GM21619 (cell line): ENCODE measurements at regions not wholly inside any gene's neighbourhood (a gene's known extent, or its start where the extent isn't known, plus 50 kb on each side); places are given as distances from the start of the nearest gene placed in this dataset.

Experiments used
- ATAC-seq: cut with Tn5 transposase; IDR thresholded peaks from one replicate; pipeline ENCODE4 v1.9.1; 2021; ENCODE audit not compliant: unreplicated experiment

- no peak for ATAC-seq
These were observed 531.7 kb downstream of the SLITRK1 start for GRCh38 chr13:83350569-83350968.

DNA sequence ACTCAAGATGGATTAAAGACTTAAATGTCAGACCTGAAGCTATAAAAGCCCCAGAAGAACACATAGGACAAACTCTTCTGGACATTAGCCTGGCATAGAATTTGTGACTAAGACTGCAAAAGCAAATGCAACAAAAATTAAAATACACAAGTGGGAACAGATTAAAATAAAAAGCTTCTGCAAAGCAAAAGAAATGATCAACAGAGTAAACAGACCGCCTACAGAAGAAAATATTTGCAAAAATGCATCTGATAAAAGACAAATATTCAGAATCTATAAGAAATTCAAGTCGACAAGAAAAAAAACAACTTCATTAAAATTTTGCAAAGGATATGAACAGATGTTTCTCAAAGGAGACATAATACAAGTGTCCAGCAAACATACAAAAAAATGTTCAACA lies 537.8 kb downstream of the SLITRK1 start:
- ATAC-seq = no peak

GRCh38 chr13:83340170-83340569 lies 542.1 kb downstream of the SLITRK1 start:
- no peak for ATAC-seq

DNA sequence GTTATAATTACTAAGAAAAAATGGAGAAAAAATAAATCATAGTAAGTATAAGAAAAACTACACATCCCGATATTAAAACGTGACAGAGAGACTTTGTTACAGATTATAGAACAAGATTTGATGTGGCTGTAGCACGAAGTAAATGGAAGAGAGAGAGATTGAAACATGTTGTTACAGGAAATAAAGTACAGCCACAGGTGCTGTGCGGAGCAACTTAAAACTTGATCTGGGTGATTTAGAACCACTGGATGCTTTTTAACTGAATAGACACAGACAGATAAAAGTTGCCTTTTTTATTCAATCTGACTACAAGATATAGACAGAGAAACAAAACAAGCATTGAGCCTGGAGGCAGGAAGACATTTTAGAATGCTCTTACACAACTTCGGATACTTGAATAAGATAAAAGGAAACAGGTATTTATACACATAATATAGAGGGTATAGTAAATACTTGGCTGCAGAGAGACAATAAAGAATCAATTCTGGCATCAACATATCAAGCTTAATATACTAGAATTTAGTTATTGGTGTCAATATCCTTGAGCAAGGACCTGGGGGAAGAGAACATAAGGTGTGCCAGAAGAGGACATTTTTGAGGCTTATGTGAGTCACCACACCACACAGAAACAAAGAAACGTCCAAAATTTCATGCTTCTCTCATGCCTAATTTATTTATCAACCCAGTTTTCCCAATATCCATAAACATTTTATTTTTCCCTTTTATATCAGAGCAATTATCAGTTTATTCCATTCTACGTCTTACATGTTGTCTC lies 548.5 kb downstream of the SLITRK1 start:
- no peak for ATAC-seq

DNA sequence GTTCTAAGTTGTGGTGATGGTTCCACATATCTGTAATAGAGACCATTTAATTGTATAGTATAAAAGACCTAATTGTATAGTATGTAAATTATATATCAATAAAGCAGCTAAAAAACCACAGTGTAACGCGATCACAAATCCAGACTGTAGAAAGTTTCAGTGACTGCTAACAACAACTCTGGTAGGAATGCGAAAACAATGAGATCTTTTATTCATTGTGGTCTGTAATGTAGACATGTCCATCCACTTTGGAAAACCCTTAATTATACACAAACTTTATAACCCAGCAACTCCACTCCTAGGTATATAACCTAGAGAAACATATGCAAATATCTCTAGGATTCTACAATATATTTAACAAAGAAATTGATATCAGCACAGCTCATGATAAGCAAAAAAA lies 549.5 kb downstream of the SLITRK1 start:
- ATAC-seq = no peak

GRCh38 chr13:83327091-83327490 lies 555.2 kb downstream of the SLITRK1 start:
- ATAC-seq = no peak

DNA sequence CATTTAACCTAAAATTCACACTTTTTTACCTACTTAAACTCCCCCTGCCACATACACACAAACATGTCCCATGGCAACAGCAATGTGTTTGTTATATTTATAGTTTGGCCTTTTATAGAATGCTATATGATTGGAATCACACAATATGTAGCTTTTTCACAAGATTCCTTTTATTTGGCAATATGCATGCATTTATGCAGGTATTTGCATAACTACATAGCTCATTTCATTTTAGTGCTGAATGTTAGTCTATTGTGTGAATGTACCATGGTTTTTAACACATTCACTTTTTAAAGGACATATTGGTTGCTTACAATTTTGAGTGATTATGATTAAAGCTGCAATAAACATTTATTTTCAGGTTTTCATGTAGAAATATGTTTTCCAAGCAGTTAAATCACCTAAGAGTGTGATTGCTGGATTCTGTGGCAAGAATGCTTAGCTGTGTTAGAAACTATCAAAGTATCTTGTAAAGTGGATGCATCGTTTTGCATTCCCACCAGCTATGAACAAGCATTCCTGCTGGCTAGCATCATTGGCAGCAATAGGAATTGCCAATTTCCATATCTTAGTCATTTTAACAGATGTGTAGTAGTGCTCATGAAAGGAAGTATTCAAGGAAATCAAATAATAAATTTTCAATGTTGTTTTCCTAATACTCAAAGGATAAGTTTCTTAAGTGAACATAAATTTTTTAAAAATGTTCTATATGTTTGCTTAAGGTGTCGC lies 557.0 kb downstream of the SLITRK1 start:
- no peak for ATAC-seq

GRCh38 chr13:83311886-83312577 lies 570.2 kb downstream of the SLITRK1 start:
- no peak for ATAC-seq

DNA sequence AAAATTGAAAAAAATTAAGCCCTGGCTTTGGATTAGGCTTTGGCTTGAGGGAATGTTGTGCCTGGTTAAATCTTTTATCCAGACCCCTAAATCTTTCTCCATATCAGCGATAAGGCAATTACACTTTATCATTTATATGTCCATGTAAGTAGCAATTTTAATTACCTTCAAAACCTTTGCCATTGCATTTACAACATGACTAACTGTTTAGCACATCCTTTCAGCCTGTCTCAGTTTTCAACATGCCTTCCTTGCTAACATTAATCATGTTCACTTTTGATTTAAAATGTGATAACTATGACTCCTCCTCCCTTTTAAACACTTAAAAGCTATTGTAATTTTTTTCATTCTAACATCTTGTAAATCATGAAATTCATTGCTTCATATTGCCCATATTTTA lies 583.7 kb downstream of the SLITRK1 start:
- no peak for ATAC-seq

DNA sequence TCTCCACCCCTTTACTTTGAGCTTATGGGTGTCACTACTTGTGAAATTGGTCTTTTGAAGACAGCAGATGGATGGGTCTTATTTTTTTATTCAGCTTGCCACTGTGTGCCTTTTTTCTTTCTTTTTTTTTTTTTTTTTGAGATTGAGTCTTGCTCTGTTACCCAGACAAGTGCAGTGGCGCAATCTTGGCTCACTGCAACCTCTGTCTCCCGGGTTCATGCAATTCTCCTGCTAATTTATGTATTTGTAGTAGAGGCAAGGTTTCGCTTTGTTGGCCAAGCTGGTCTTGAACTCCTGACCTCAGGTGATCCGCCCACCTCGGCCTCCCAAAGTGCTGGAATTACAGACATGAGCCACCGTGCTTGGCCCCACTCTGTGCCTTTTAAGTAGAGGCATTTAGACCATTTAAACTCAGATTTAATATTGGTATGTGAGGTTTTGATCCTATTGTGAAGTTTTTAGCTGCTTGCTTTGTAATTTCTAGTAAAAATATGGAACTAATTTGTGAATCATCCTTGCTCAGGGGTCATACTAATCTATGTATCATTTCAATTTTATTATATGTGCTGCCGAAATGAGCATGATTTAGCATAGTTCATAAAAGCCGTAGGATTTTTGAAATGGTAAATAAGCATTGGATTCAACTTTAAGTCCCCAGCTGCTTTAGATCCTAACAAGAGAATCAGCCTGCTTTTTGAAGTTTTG lies 584.5 kb downstream of the SLITRK1 start:
- no peak for ATAC-seq

- no peak for ATAC-seq
These were observed 586.6 kb downstream of the SLITRK1 start for GRCh38 chr13:83295686-83296085.

DNA sequence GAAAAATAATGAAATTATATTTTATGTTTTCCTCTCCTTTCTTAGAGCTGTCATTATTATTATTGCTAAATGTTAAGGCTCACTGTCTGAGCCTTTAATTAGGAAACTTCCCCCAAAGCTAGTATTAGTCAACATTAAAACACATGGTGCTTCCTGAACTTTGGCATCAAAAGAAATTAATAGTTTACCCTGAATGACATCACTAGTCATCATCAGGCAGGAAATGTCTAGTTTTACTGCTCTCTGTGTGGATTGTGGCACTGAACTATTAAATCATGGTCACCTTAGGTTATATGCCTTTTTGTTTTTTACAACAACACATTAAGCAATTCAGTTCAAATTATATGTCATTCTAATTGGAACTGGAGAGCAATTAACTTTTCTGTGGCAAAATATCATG lies 595.5 kb downstream of the SLITRK1 start:
- no peak for ATAC-seq

GRCh38 chr13:83281654-83282053 lies 600.6 kb downstream of the SLITRK1 start:
- no peak for ATAC-seq

- ATAC-seq = no peak
These were observed 607.6 kb downstream of the SLITRK1 start for GRCh38 chr13:83274679-83275078.

- no peak for ATAC-seq
These were observed 609.5 kb downstream of the SLITRK1 start for GRCh38 chr13:83272652-83273240.

GRCh38 chr13:83272076-83272475 lies 610.2 kb downstream of the SLITRK1 start:
- ATAC-seq = no peak

GRCh38 chr13:83265279-83265678 lies 617.0 kb downstream of the SLITRK1 start:
- no peak for ATAC-seq

GRCh38 chr13:83248751-83249150 lies 633.5 kb downstream of the SLITRK1 start:
- no peak for ATAC-seq

DNA sequence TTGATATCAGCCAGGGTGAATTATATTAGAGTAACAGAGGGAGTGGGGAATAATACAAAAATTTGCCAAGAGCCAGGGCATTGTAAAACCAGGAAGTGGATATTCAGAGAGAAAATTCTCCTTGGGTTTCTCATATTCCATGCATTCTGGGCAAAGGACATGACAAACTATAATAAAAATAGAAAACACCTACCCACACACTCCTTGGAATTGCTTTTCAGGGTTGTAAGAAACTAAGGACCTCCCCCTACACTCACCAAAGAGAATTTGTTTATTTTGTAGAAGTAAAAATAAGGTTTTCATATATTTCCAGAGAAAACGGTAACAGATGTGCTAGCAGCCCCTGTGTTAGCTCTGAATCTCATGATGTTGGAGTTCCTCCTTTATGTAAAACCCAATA lies 649.6 kb downstream of the SLITRK1 start:
- no peak for ATAC-seq

- ATAC-seq = no peak
These were observed 652.5 kb downstream of the SLITRK1 start for GRCh38 chr13:83229574-83230305.
